Natural killer cell (primary cell): ENCODE measurements at regions not wholly inside any gene's neighbourhood (a gene's known extent, or its start where the extent isn't known, plus 50 kb on each side); places are given as distances from the start of the nearest gene placed in this dataset.

Experiments used
- ATAC-seq, 3 donors: fragments of 150-1000 bp in 2 of 3; fragments of 200-7000 bp in 1 of 3; cut with Tn5 transposase; 1 replicate in 1 of 3; 2 replicates in 2 of 3; pipeline ENCODE4 v1.10.0; 2021; ENCODE audit warnings: mild to moderate bottlenecking in 2 of 3, moderate library complexity in 2 of 3
- DNase-seq, 2 donors: peaks; one replicate each; pipeline versions ENCODE4 v3.0.0 to v3.0.0-alpha.2; 2013 to 2021; ENCODE audit warnings: mixed read lengths in 1 of 2
- H3K27ac ChIP-seq: one replicate; pipeline ENCODE4 v1.5.1; 2013; ENCODE audit warnings: mild to moderate bottlenecking, low read length
- H3K27me3 ChIP-seq: one replicate; pipeline ENCODE4 v1.6.1; 2013; ENCODE audit warnings: low read length; ENCODE audit not compliant: control insufficient read depth, insufficient read depth
- H3K36me3 ChIP-seq: one replicate; pipeline ENCODE4 v1.6.1; 2013; ENCODE audit warnings: low read length; ENCODE audit not compliant: control insufficient read depth, insufficient read depth
- H3K4me1 ChIP-seq: one replicate; pipeline ENCODE4 v1.6.1; 2013; ENCODE audit warnings: low read length; ENCODE audit not compliant: control insufficient read depth, insufficient read depth
- H3K4me3 ChIP-seq: one replicate; pipeline ENCODE4 v1.5.1; 2013; ENCODE audit warnings: low read length
- H3K9me3 ChIP-seq: one replicate; pipeline ENCODE4 v1.6.1; 2013; ENCODE audit warnings: low read length; ENCODE audit not compliant: control insufficient read depth, insufficient read depth
- H3K27ac Mint-ChIP-seq, 2 donors: one replicate each; pipeline ENCODE4 v1.8.0; 2022; ENCODE audit warnings: mild to moderate bottlenecking in 2 of 2, mixed read lengths in 2 of 2, moderate library complexity in 1 of 2
- H3K27me3 Mint-ChIP-seq, 2 donors: one replicate each; pipeline ENCODE4 v1.8.0; 2022; ENCODE audit warnings: low read depth in 2 of 2, mixed read lengths in 2 of 2
- H3K36me3 Mint-ChIP-seq: one replicate; pipeline ENCODE4 v1.8.0; 2022; ENCODE audit warnings: mixed read lengths
- H3K4me1 Mint-ChIP-seq, 2 donors: one replicate each; pipeline ENCODE4 v1.8.0; 2022; ENCODE audit warnings: mixed read lengths in 2 of 2
- H3K4me3 Mint-ChIP-seq: one replicate; pipeline ENCODE4 v1.8.0; 2022; ENCODE audit warnings: mild to moderate bottlenecking, moderate library complexity, mixed read lengths
- H3K9me3 Mint-ChIP-seq, 2 donors: one replicate each; pipeline ENCODE4 v1.8.0; 2022; ENCODE audit warnings: mixed read lengths in 2 of 2
- CTCF ChIP-seq: fragments of 200-600 bp; IDR thresholded peaks from one replicate; pipeline ENCODE4 v1.8.0; 2022; ENCODE audit warnings: antibody characterized with exemption
- WGBS: methylation state at CpG from one replicate; pipeline ENCODE4 v1.1.7; 2013; ENCODE audit warnings: missing lambda C conversion rate; ENCODE audit not compliant: insufficient coverage; 5-methylcytosine and 5-hydroxymethylcytosine counted together
- intact Hi-C: fragments of 100-400 bp; cut with micrococcal nuclease; formaldehyde crosslinking; loops from one replicate; pipeline ENCODE4 v1.14.2; 2022

- WGBS: 82% methylated on average over 1 of the region's 1 CpG
- no peak overlapping the region for H3K4me3 Mint-ChIP-seq
Measured at GRCh38 chr18:10121028-10121427, 207.2 kb downstream of the VAPA start.

GRCh38 chr18:10121786-10122515, 208.1 kb downstream of the VAPA start:
- Histone ChIP-seq H3K4me1 (no peaks in the 10 kb centered on the region), H3K27ac (no peak overlapping the region), H3K9me3 (no peaks in the 10 kb centered on the region), H3K4me3 (no peak overlapping the region), H3K27me3 (no peaks in the 10 kb centered on the region), H3K36me3 (no peaks in the 10 kb centered on the region)
- Mint-ChIP-seq H3K4me3 (no peak overlapping the region), H3K9me3 (no peaks in the 10 kb centered on the region), H3K36me3 (no peaks in the 10 kb centered on the region), H3K27ac (no peak overlapping the region), H3K27me3 (peaks cover 0 to 8% of the 10 kb centered on the region in 2 donors), H3K4me1 (no peaks in the 10 kb centered on the region)
- ATAC-seq (no peak), DNase-seq (no peak)
- WGBS: 71% methylated on average over 11 of the region's 11 CpGs
- TF ChIP-seq CTCF: no peak
- intact Hi-C loops: no loop called here

More at GRCh38 chr18:10121028-10121427, 207.2 kb downstream of the VAPA start:
- Histone ChIP-seq H3K27ac (no peak overlapping the region), H3K4me3 (no peak overlapping the region), H3K36me3 (no peaks in the 10 kb centered on the region), H3K4me1 (no peaks in the 10 kb centered on the region), H3K9me3 (no peaks in the 10 kb centered on the region), H3K27me3 (no peaks in the 10 kb centered on the region)
- no peak overlapping the region for H3K27ac Mint-ChIP-seq
- no peaks in the 10 kb centered on the region for H3K27me3 Mint-ChIP-seq
- ATAC-seq: no peak
- DNase-seq: no peak
- intact Hi-C loops: no loop called here
- H3K9me3 Mint-ChIP-seq: no peaks in the 10 kb centered on the region
- no peaks in the 10 kb centered on the region for H3K4me1 Mint-ChIP-seq
- TF ChIP-seq CTCF: no peak
- H3K36me3 Mint-ChIP-seq: no peaks in the 10 kb centered on the region

GRCh38 chr18:10122988-10123950, 209.5 kb downstream of the VAPA start:
- DNase-seq: no peak
- 79% methylated on average over 18 of the region's 19 CpGs for WGBS
- no peaks in the 10 kb centered on the region for H3K4me1 Mint-ChIP-seq
- peaks cover 4 to 12% of the 10 kb centered on the region in 2 donors for H3K27me3 Mint-ChIP-seq
- no peaks in the 10 kb centered on the region for H3K36me3 Mint-ChIP-seq
- H3K27me3 ChIP-seq: no peaks in the 10 kb centered on the region
- intact Hi-C loops: no loop called here
- H3K9me3 Mint-ChIP-seq: no peaks in the 10 kb centered on the region
- no peaks in the 10 kb centered on the region for H3K4me1 ChIP-seq
- no peaks in the 10 kb centered on the region for H3K9me3 ChIP-seq
- H3K27ac Mint-ChIP-seq: no peak overlapping the region
- no peak overlapping the region for H3K27ac ChIP-seq
- H3K4me3 Mint-ChIP-seq: no peak overlapping the region
- ATAC-seq: no peak
- no peak overlapping the region for H3K4me3 ChIP-seq
- TF ChIP-seq CTCF: no peak
- no peaks in the 10 kb centered on the region for H3K36me3 ChIP-seq
